Panc1 (cell line): ENCODE measurements at regions not wholly inside any gene's neighbourhood (a gene's known extent, or its start where the extent isn't known, plus 50 kb on each side); places are given as distances from the start of the nearest gene placed in this dataset.

Source experiments
- ATAC-seq: fragments of 200-7000 bp; cut with Tn5 transposase; 2 replicates; pipeline ENCODE4 v1.9.1; 2020; ENCODE audit warnings: mild to moderate bottlenecking, moderate library complexity
- BruUV-seq: library from RNA; stranded (reverse); fragments of 400-500 nt; replicated peaks from 2 replicates; lab custom pipeline; 2021; lab: Mats Ljungman, UMichigan
- CTCF ChIA-PET: fragments of 300-600 bp; sonication (Branson Sonifier 250); formaldehyde crosslinking; loops from one replicate; lab custom pipeline; 2022; ENCODE audit warnings: antibody characterized with exemption; lab: Charles Lee
- POLR2A ChIA-PET: fragments of 300-600 bp; sonication (Branson Sonifier 250); formaldehyde crosslinking; loops from one replicate; lab custom pipeline; 2022; ENCODE audit warnings: antibody characterized with exemption; lab: Charles Lee
- DNase-seq: peaks from one replicate; pipeline ENCODE4 v3.0.0-alpha.2; 2010; ENCODE audit warnings: low read depth, low spot score
- H3K27ac ChIP-seq: 2 replicates; pipeline ENCODE4 v1.5.1; 2011; ENCODE audit warnings: mild to moderate bottlenecking, low read length, inconsistent platforms
- H3K27me3 ChIP-seq: fragments of 200-500 bp; sonication (Bioruptor generic); 2 replicates; pipeline ENCODE4 v1.6.0; 2014; ENCODE audit warnings: low read length, inconsistent platforms; ENCODE audit not compliant: control insufficient read depth, insufficient read depth
- H3K36me3 ChIP-seq: fragments of 200-500 bp; sonication (Bioruptor generic); 2 replicates; pipeline ENCODE4 v1.5.1; 2014; ENCODE audit warnings: inconsistent platforms, mild to moderate bottlenecking, low read length, moderate library complexity; ENCODE audit not compliant: control insufficient read depth, insufficient read depth
- H3K4me1 ChIP-seq: 2 replicates; pipeline ENCODE4 v1.5.1; 2011; ENCODE audit warnings: inconsistent platforms, mild to moderate bottlenecking, low read length, moderate library complexity; ENCODE audit not compliant: control insufficient read depth, insufficient read depth
- H3K4me3 ChIP-seq, 2 experiments: 2 replicates each; pipeline ENCODE4 v1.5.1; 2011 to 2012; ENCODE audit warnings: low read depth in 2 of 2, low read length in 2 of 2, mild to moderate bottlenecking in 2 of 2, inconsistent platforms in 1 of 2, moderate library complexity in 1 of 2
- H3K9me3 ChIP-seq: fragments of 200-500 bp; sonication (Bioruptor generic); 2 replicates; pipeline ENCODE4 v1.5.1; 2014; ENCODE audit warnings: low read depth, mild to moderate bottlenecking, inconsistent platforms, low read length, moderate library complexity; ENCODE audit not compliant: control insufficient read depth, insufficient read depth
- CTCF ChIP-seq: fragments of 450-650 bp; IDR thresholded peaks from 2 replicates; pipeline ENCODE4 v1.5.1; 2017; ENCODE audit warnings: mild to moderate bottlenecking
- POLR2AphosphoS5 ChIP-seq: IDR thresholded peaks from 2 replicates; pipeline ENCODE4 v1.6.1; 2012; ENCODE audit warnings: mild to moderate bottlenecking, low read depth, low read length, moderate library complexity
- REST ChIP-seq, 2 experiments: IDR thresholded peaks; 2 replicates each; pipeline ENCODE4 v1.6.1; 2011 to 2012; ENCODE audit warnings: low read depth in 2 of 2, control low read depth in 1 of 2, low read length in 1 of 2, mild to moderate bottlenecking in 1 of 2, moderate library complexity in 1 of 2; ENCODE audit not compliant: insufficient read depth in 1 of 2
- SIN3A ChIP-seq: IDR thresholded peaks from 2 replicates; pipeline ENCODE4 v1.6.1; 2012; ENCODE audit warnings: low read depth, mild to moderate bottlenecking, low read length, moderate library complexity, borderline replicate concordance; ENCODE audit not compliant: insufficient read depth
- TCF7L2 ChIP-seq: IDR thresholded peaks from 2 replicates; pipeline ENCODE4 v1.6.1; 2011; ENCODE audit warnings: mild to moderate bottlenecking, low read depth, low read length, inconsistent platforms
- in situ Hi-C: cut with HindIII; loops from 2 replicates; pipeline ENCODE4 v1.10.0; 2016; ENCODE audit warnings: low sequenced_read_pairs, low pct_unique_long_range_greater_than_20kb
- intact Hi-C: fragments of 100-400 bp; cut with micrococcal nuclease; formaldehyde crosslinking; loops from one replicate; pipeline ENCODE4 v1.10.0; 2022; ENCODE audit not compliant: unreplicated experiment

GRCh38 chr15:95840855-95841254, 489.6 kb upstream of the NR2F2 start:
- TF ChIP-seq TCF7L2 (no peak), REST (IDR thresholded peaks at IDR 0.05; ENCODE audit: insufficient read depth in 1 of 2, low read depth in 2 of 2, low read length in 1 of 2) (no peak), POLR2AphosphoS5 (no peak), CTCF (no peak), SIN3A (no peak)
- POLR2A ChIA-PET, result no interaction called here
- Histone ChIP-seq H3K27ac (no peak overlapping the region), H3K9me3 (no peaks in the 10 kb centered on the region), H3K4me3 (no peak overlapping the region), H3K36me3 (no peaks in the 10 kb centered on the region), H3K27me3 (no peaks in the 10 kb centered on the region), H3K4me1 (no peaks in the 10 kb centered on the region)
- intact Hi-C loops, result no loop called here
- no TSS peak for BruUV-seq
- DNase-seq, result no peak
- in situ Hi-C loops, result no loop called here
- CTCF ChIA-PET, result no interaction called here
- no peak for ATAC-seq

GRCh38 chr15:95842576-95842975, 487.9 kb upstream of the NR2F2 start:
- ChIA-PET CTCF (no interaction called here), POLR2A (no interaction called here)
- in situ Hi-C loops (no loop called here), intact Hi-C loops (no loop called here)
- no peak overlapping the region for H3K4me3 ChIP-seq
- no peak overlapping the region for H3K27ac ChIP-seq
- H3K4me1 ChIP-seq, result no peaks in the 10 kb centered on the region
- TF ChIP-seq TCF7L2, result no peak
- no peak for TF ChIP-seq REST (IDR thresholded peaks at IDR 0.05; ENCODE audit: insufficient read depth in 1 of 2, low read depth in 2 of 2, low read length in 1 of 2)
- no peak for TF ChIP-seq SIN3A
- TF ChIP-seq CTCF, result no peak
- TF ChIP-seq POLR2AphosphoS5, result no peak
- H3K36me3 ChIP-seq, result no peaks in the 10 kb centered on the region
- H3K9me3 ChIP-seq, result no peaks in the 10 kb centered on the region
- DNase-seq (no peak), ATAC-seq (no peak)
- BruUV-seq, result no TSS peak
- no peaks in the 10 kb centered on the region for H3K27me3 ChIP-seq
